GM12878 (cell line): ENCODE measurements at regions not wholly inside any gene's neighbourhood (a gene's known extent, or its start where the extent isn't known, plus 50 kb on each side); places are given as distances from the start of the nearest gene placed in this dataset.

ENCODE experiments used
- ATAC-seq: fragments of 200-7000 bp; cut with Tn5 transposase; 3 replicates; pipeline ENCODE4 v1.9.1; 2020; ENCODE audit warnings: mild to moderate bottlenecking, moderate library complexity
- BruUV-seq: library from RNA; stranded (reverse); fragments of 400-500 nt; replicated peaks from 2 replicates; lab custom pipeline; 2021; lab: Mats Ljungman, UMichigan
- CTCF ChIA-PET: fragments of 300-600 bp; sonication (Branson Sonifier 250); formaldehyde crosslinking; extraction: SDS; loops from one replicate; lab custom pipeline; 2021; ENCODE audit warnings: inconsistent platforms; lab: Yijun Ruan, JAX
- POLR2A ChIA-PET: fragments of 350-600 bp; formaldehyde crosslinking; extraction: SDS; loops from one replicate; lab custom pipeline; 2021; ENCODE audit warnings: inconsistent platforms; lab: Charles Lee
- RAD21 ChIA-PET: fragments of 300-600 bp; sonication (Branson Sonifier 250); formaldehyde crosslinking; loops from one replicate; lab custom pipeline; 2023; ENCODE audit warnings: antibody characterized with exemption; ENCODE audit not compliant: unreplicated experiment; lab: Charles Lee
- SMC1A ChIA-PET: fragments of 300-600 bp; sonication (Branson Sonifier 250); formaldehyde crosslinking; loops from one replicate; lab custom pipeline; 2023; ENCODE audit not compliant: unreplicated experiment, uncharacterized antibody; lab: Charles Lee
- DNase-seq: peaks from one replicate; pipeline ENCODE4 v3.0.0-alpha.2; 2011; ENCODE audit warnings: low read depth, low spot score
- FAIRE-seq: peaks from 3 replicates; lab custom pipeline; 2011; peaks lifted over from hg19 to GRCh38; lab: Jason Lieb, UNC
- H2AFZ ChIP-seq: 2 replicates; pipeline ENCODE4 v1.6.0; 2011; ENCODE audit warnings: low read depth, low read length, control low read depth; ENCODE audit not compliant: control insufficient read depth
- H3K27ac ChIP-seq: 2 replicates; pipeline ENCODE4 v1.5.1; 2011; ENCODE audit warnings: control low read depth; ENCODE audit not compliant: control insufficient read depth, insufficient read depth
- H3K27me3 ChIP-seq, 2 experiments: replicated peaks in 1 of 2; 2 replicates each; pipeline versions ENCODE4 v1.6.0 to v1.6.1; 2011; ENCODE audit warnings: low read length in 1 of 2; ENCODE audit not compliant: control insufficient read depth in 2 of 2, insufficient read depth in 2 of 2
- H3K36me3 ChIP-seq, 2 experiments: 2 replicates each; pipeline ENCODE4 v1.5.1; 2011; ENCODE audit warnings: low read length in 1 of 2; ENCODE audit not compliant: control insufficient read depth in 2 of 2, insufficient read depth in 2 of 2
- H3K4me1 ChIP-seq: 2 replicates; pipeline ENCODE4 v1.6.1; 2011; ENCODE audit warnings: mild to moderate bottlenecking, low read length, moderate library complexity, mixed read lengths; ENCODE audit not compliant: control insufficient read depth, insufficient read depth
- H3K4me2 ChIP-seq: 2 replicates; pipeline ENCODE4 v1.6.0; 2011; ENCODE audit warnings: control low read depth; ENCODE audit not compliant: control insufficient read depth, insufficient read depth
- H3K4me3 ChIP-seq: fragments of 200-600 bp; sonication (generic); 2 replicates; pipeline ENCODE4 v1.5.1; 2016
- H3K79me2 ChIP-seq: 2 replicates; pipeline ENCODE4 v1.6.0; 2011; ENCODE audit warnings: low read length; ENCODE audit not compliant: control insufficient read depth, insufficient read depth
- H3K9ac ChIP-seq: 2 replicates; pipeline ENCODE4 v1.8.0; 2011; ENCODE audit warnings: low read length, control low read depth, mixed read lengths; ENCODE audit not compliant: control insufficient read depth, insufficient read depth
- H3K9me3 ChIP-seq: replicated peaks from 3 replicates; pipeline ENCODE4 v1.5.1; 2011; ENCODE audit warnings: mild to moderate bottlenecking, low read length; ENCODE audit not compliant: control insufficient read depth, insufficient read depth
- H4K20me1 ChIP-seq: 2 replicates; pipeline ENCODE4 v1.6.0; 2011; ENCODE audit not compliant: control insufficient read depth, insufficient read depth
- ATF7 ChIP-seq: fragments of 450-650 bp; IDR thresholded peaks from 2 replicates; pipeline ENCODE4 v1.6.1; 2016; ENCODE audit warnings: low read depth, mild to moderate bottlenecking
- BCLAF1 ChIP-seq: fragments of 450-650 bp; IDR thresholded peaks from 2 replicates; pipeline ENCODE4 v1.6.1; 2017; ENCODE audit warnings: antibody characterized with exemption, mild to moderate bottlenecking, moderate library complexity
- E2F4 ChIP-seq: IDR thresholded peaks from 2 replicates; pipeline ENCODE4 v1.6.1; 2012; ENCODE audit warnings: low read depth, low read length, improper control_type of control experiment
- EED ChIP-seq: sonication (generic); IDR thresholded peaks from 2 replicates; pipeline ENCODE4 v1.6.1; 2016; ENCODE audit warnings: antibody characterized with exemption, low read depth
- ETV6 ChIP-seq, 2 experiments: fragments of 450-650 bp in 1 of 2; IDR thresholded peaks in 1 of 2; conservative IDR thresholded peaks in 1 of 2; 2 replicates each; pipeline ENCODE4 v1.6.1; 2014; ENCODE audit warnings: antibody characterized with exemption in 1 of 2, borderline replicate concordance in 1 of 2, low read depth in 1 of 2, mild to moderate bottlenecking in 1 of 2, moderate library complexity in 1 of 2
- NBN ChIP-seq: fragments of 450-650 bp; IDR thresholded peaks from 2 replicates; pipeline ENCODE4 v1.6.1; 2016
- PAX8 ChIP-seq: fragments of 450-650 bp; IDR thresholded peaks from 2 replicates; pipeline ENCODE4 v1.6.1; 2017; ENCODE audit warnings: mild to moderate bottlenecking, moderate library complexity
- REST ChIP-seq: IDR thresholded peaks from 2 replicates; pipeline ENCODE4 v1.6.1; 2012; ENCODE audit warnings: mild to moderate bottlenecking, low read depth, low read length
- SMARCA5 ChIP-seq: fragments of 450-650 bp; IDR thresholded peaks from 2 replicates; pipeline ENCODE4 v1.6.1; 2017; ENCODE audit warnings: mild to moderate bottlenecking
- SREBF1 ChIP-seq: IDR thresholded peaks from 2 replicates; pipeline ENCODE4 v1.6.1; 2012; ENCODE audit warnings: mild to moderate bottlenecking, low read length
- SUZ12 ChIP-seq: fragments of 200-600 bp; sonication (generic); IDR thresholded peaks from one replicate; pipeline ENCODE4 v1.6.1; 2018; ENCODE audit warnings: antibody characterized with exemption, mild to moderate bottlenecking; ENCODE audit not compliant: unreplicated experiment
- TCF7 ChIP-seq: IDR thresholded peaks from 2 replicates; pipeline ENCODE4 v1.6.1; 2014; ENCODE audit warnings: antibody characterized with exemption, borderline replicate concordance
- ZNF687 ChIP-seq: fragments of 450-650 bp; IDR thresholded peaks from 2 replicates; pipeline ENCODE4 v1.6.1; 2017; ENCODE audit warnings: mild to moderate bottlenecking, moderate library complexity
- WGBS: methylation state at CpG from one replicate; pipeline ENCODE4 v1.1.6; 2016; ENCODE audit warnings: low lambda C conversion rate; ENCODE audit not compliant: insufficient replicate concordance, insufficient coverage; ENCODE audit errors: missing lambda C conversion rate; 5-methylcytosine and 5-hydroxymethylcytosine counted together
- in situ Hi-C: fragments of 300-500 bp; cut with MboI; formaldehyde crosslinking; loops from 9 replicates; pipeline ENCODE4 v1.14.3; 2018; ENCODE audit warnings: mixed read lengths
- intact Hi-C: fragments of 100-400 bp; cut with micrococcal nuclease; formaldehyde crosslinking; loops from one replicate; pipeline ENCODE4 v1.14.2; 2022; ENCODE audit not compliant: unreplicated experiment

- Histone ChIP-seq H4K20me1 (no peaks in the 10 kb centered on the region), H3K4me3 (no peak overlapping the region), H3K4me2 (no peak overlapping the region), H2AFZ (no peak overlapping the region), H3K9ac (no peak overlapping the region), H3K4me1 (peaks cover 31% of the 10 kb centered on the region), H3K9me3 (no peaks in the 10 kb centered on the region; the same call in 2 of the 3 replicates), H3K79me2 (no peaks in the 10 kb centered on the region), H3K27me3 (no peaks in the 10 kb centered on the region), H3K27ac (no peak overlapping the region), H3K36me3 (no peaks in the 10 kb centered on the region)
- intact Hi-C loops: loop anchor here (10.0 kb wide), 1 partner anchor 523 kb away; no protein-coding TSS in a partner anchor
- RAD21 ChIA-PET: interaction anchor here (1.6 kb wide), 1 partner anchor 11 kb away, joined by 5 read pairs; no protein-coding TSS in a partner anchor
- in situ Hi-C loops: no loop called here
- WGBS: 53% methylated on average over 5 of the region's 5 CpGs
- no peak for FAIRE-seq
- ATAC-seq: no peak
- BruUV-seq: no TSS peak
- DNase-seq: no peak
- SMC1A ChIA-PET: interaction anchor here (0.6 to 3.7 kb wide), 5 partner anchors 8 to 545 kb away, joined by 3 to 36 read pairs (median 4); no protein-coding TSS in a partner anchor
- POLR2A ChIA-PET: no interaction called here
- CTCF ChIA-PET: interaction anchor here (0.6 kb wide), 1 partner anchor 373 kb away, joined by 3 read pairs; no protein-coding TSS in a partner anchor
- no peak for TF ChIP-seq NBN
- no peak for TF ChIP-seq PAX8
- TF ChIP-seq ETV6 (conservative IDR thresholded peaks at IDR 0.05 in 1 of 2, IDR thresholded peaks at IDR 0.05 in 1 of 2; ENCODE audit: borderline replicate concordance in 1 of 2, low read depth in 1 of 2): no peak
- no peak for TF ChIP-seq BCLAF1
- no peak for TF ChIP-seq TCF7
- TF ChIP-seq SUZ12: no peak
- no peak for TF ChIP-seq E2F4
- TF ChIP-seq ZNF687: no peak
- no peak for TF ChIP-seq EED
- no peak for TF ChIP-seq SREBF1
- no peak for TF ChIP-seq SMARCA5
- no peak for TF ChIP-seq REST
- TF ChIP-seq ATF7: no peak
These were observed 64.7 kb upstream of the PRL start for GRCh38 chr6:22361576-22361975.
